Astrocyte of the cerebellum (primary cell): ENCODE measurements at regions not wholly inside any gene's neighbourhood (a gene's known extent, or its start where the extent isn't known, plus 50 kb on each side); places are given as distances from the start of the nearest gene placed in this dataset.

Experiments used
- DNase-seq: peaks from one replicate; pipeline ENCODE4 v3.0.0-alpha.2; 2011; ENCODE audit warnings: low read depth
- H3K4me3 ChIP-seq: 2 replicates; pipeline ENCODE4 v1.5.1; 2011; ENCODE audit warnings: mild to moderate bottlenecking, low read depth, low read length, moderate library complexity
- in situ Hi-C: cut with HindIII; loops from 2 replicates; pipeline ENCODE4 v1.10.0; 2017; ENCODE audit warnings: low sequenced_read_pairs
- TF ChIP-seq, protein P1 (sequence below): IDR thresholded peaks from 2 replicates; pipeline ENCODE4 v1.5.1; 2012; ENCODE audit warnings: low read length, low read depth, moderate library complexity, mild to moderate bottlenecking; ENCODE audit errors: missing control alignments

GRCh38 chr2:59068255-59068654 is 827.1 kb upstream of the FANCL start:
- TF ChIP-seq, protein P1, sequence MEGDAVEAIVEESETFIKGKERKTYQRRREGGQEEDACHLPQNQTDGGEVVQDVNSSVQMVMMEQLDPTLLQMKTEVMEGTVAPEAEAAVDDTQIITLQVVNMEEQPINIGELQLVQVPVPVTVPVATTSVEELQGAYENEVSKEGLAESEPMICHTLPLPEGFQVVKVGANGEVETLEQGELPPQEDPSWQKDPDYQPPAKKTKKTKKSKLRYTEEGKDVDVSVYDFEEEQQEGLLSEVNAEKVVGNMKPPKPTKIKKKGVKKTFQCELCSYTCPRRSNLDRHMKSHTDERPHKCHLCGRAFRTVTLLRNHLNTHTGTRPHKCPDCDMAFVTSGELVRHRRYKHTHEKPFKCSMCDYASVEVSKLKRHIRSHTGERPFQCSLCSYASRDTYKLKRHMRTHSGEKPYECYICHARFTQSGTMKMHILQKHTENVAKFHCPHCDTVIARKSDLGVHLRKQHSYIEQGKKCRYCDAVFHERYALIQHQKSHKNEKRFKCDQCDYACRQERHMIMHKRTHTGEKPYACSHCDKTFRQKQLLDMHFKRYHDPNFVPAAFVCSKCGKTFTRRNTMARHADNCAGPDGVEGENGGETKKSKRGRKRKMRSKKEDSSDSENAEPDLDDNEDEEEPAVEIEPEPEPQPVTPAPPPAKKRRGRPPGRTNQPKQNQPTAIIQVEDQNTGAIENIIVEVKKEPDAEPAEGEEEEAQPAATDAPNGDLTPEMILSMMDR = no peak
- in situ Hi-C loops = no loop called here
- H3K4me3 ChIP-seq = no peak overlapping the region
- DNase-seq = no peak

- DNase-seq = no peak
- TF ChIP-seq, protein P1 = no peak
- in situ Hi-C loops = no loop called here
- no peak overlapping the region for H3K4me3 ChIP-seq
These were observed 825.8 kb upstream of the FANCL start for GRCh38 chr2:59066787-59067399.

- TF ChIP-seq, protein P1 = no peak
- H3K4me3 ChIP-seq = no peak overlapping the region
- no peak for DNase-seq
- in situ Hi-C loops = no loop called here
These were observed 806.4 kb upstream of the FANCL start for GRCh38 chr2:59047373-59047995.

DNA sequence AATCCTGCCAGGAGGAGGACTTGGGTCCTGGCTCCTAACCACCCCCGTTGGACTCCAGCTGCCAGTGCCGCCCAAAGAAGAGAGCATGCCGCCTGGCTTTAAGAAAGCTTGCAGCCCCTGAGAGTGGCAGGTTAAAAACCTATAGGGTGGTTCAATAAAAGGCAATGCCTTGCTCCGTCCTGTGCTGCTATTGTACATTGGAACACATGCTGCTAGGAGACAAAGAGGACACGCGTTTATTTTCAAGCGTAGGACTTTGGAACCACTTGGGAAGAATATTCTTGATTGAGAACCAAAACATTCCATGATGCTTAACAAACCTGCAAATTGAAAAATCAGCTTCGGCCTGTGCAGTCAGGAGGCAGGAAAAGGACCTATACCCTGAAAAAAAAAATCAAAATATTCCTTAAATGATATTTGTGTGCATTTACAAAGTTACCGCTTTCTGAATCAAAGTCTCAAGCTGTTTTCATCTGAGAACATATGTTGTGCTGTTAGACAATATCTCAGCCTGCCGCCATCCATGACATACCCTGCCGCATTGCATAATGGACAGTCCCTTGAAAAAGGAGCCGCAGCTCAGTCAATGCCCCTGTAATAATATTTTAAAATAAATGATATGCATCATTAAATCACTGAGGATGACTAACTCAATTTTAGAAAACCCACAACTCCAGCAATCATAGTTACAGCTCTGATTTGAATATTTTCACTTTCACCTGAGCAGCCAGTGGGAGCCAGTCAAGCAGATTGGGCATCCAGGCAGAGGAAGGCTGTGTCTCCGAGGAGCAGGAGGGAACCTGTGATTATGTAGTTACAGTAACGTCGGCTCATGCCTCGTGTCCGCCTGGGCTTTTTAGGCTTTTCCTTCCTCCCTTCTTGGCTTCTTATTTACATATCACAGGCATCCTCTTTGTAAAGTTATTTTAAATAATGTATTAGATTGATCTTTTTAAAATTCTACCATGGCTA is 805.6 kb upstream of the FANCL start:
- H3K4me3 ChIP-seq = no peak overlapping the region
- TF ChIP-seq, protein P1 = no peak
- no peak for DNase-seq
- in situ Hi-C loops = no loop called here

- in situ Hi-C loops = no loop called here
- TF ChIP-seq, protein P1 = no peak
- DNase-seq = no peak
- H3K4me3 ChIP-seq = no peak overlapping the region
These were observed 803.6 kb upstream of the FANCL start for GRCh38 chr2:59044736-59045135.

DNA sequence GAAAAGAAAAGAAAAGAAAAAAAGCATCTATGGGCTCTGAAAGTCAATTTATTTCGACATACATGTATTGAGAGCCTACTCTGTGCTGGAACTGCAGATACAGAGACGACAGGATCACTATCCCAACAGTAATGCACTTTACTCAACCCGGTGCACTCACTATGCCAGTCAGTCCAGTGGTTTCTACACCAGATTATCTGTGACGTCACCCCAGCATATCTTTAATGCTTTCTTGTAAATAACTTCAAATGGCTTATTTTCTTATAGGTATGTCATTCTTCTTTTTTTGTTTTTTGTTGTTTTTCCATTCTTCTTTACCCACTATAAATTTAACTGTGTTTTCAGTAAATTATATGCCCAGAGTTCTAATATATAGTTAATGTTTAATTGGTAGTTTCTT is 800.0 kb upstream of the FANCL start:
- TF ChIP-seq, protein P1 = no peak
- no peak overlapping the region for H3K4me3 ChIP-seq
- in situ Hi-C loops = no loop called here
- no peak for DNase-seq
